Endometrium (tissue), 2 donors: ENCODE measurements at regions not wholly inside any gene's neighbourhood (a gene's known extent, or its start where the extent isn't known, plus 50 kb on each side); places are given as distances from the start of the nearest gene placed in this dataset.

Experiments used
- FAIRE-seq: peaks from 2 replicates; lab custom pipeline; 2012; peaks lifted over from hg19 to GRCh38; lab: Jason Lieb, UNC
- donor health status: control.
- donor health status: control.

DNA sequence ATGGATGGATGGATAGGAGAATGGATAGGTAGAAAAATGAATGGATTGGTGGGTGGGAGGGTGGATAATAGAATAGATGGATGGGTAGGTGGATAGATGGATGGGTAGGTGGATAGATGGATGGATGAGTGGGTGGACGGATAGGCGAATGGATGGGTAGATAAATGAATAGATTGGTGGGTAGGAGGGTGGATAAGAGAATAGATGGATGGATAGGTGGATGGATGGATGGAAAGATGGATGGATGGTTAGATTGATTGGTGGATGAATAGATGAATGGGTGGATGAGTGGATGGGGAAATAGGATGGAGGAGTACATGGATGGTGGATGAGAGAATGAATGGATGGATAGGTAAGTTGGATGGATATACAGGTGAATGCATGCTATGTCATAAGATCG lies 110.5 kb downstream of the CEBPB start:
- FAIRE-seq, result no peak

DNA sequence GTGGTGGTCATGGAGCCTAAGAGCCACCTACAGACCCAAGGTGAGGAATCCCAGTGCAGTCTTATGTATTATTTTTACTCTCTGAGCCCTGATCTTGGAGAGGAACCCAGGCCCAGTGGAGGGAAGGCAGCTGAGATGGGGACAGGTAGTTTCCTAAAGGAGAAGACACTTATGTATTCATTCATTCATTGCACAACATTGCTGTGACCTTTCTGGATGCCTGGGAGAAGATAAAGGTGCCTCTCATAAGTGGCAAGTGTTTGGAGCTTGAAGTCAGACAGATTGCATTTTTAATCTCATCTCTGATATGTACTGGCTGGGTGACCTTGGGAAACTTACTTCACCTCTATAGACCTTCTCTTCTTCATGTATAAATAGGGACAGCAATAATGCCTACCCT lies 111.1 kb downstream of the CEBPB start:
- FAIRE-seq, result no peak

DNA sequence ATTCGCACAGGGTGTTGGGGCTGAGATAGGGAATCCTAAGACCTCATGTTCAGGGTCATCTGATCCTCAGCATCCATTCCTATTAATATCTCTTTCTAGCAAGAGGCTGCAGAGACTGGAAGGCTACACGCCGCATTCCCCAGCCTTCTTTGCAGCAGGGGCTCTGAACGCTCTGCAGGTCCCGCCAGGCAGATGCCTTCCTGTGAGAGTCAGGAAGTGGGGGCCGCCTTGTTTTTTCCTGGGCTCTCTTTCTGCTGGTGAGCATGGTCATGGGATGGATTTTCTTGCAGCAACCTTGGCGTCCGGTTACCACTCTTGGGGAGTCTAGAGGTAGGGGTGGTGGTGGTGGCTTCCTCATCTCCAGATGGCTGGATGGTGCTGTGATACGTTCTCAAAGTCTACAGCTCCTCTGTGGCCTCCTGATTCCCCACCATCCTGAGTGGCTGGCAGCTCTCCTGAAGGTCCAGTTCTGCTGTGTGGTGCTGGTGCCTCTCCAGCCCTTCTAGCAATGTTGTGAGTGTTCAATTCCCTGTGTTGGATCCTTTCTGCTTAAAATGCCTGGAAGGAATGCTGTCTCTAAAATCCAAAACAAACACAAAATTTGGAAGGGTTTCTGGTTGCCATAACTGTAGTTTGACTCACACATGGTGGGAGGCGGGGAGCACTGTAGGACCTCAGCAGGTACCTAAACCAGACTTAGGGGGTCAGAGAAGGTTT lies 111.9 kb downstream of the CEBPB start:
- no peak for FAIRE-seq

DNA sequence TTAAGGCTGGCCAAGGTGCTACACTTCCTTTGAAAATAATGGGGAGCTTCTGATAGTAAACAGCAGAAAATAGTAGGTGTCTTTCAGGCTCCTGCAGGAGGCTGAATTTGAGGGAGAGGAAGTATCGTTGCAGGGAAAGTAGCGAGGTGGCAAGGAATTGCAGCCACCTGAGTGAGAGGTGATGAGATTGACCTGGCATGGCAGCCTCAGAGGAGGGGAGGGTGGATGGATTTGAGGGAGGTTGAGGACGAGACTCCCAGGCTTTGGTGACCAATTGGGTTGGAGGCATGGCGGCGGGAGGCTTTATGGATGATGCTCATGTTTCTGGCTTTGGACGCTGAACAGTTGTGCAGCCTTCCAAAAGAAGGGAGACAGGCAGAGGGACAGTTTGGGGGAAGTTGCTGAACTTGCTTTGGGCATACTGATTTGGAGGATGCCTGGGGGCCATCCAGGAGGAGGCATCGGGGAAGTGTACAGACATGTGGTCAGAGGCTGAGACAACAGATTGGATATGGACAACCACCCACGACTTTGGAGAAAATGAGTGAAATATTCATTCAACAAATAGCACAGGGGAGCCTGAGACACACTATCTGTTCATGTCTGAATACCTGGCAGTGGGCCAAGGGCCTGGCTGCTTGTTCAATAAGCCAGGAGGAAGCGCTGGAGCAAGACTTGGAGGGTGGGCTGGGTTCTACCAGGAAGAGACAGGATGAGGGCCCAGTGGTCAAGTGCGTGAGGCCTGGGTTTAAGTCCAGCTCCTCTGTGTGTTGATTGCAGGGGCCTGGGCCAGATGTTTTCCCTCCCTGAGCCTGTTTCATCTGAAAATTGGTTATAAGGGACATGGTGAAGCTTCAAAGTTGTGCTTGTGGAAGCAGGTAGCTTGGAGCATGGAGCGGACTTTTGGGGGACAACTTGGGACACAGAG lies 113.2 kb downstream of the CEBPB start:
- FAIRE-seq, result no peak

DNA sequence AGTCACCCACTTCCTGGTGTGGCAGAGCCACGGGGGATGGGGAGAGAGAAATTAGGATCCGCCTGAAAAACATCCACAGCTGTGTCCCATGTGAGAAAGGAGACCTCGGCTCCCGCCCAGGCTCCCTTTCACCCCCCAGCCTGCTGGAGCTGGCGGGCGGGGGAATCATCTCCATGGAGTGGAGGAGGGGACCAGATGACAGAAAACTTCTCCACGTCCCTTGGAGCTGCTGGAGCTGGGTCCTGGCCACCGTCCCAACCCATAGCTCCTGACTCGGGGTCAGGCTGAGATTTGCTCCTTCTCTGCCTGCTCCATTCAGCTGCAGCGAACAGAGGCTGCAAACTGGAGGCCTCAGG lies 113.8 kb downstream of the CEBPB start:
- FAIRE-seq, result no peak

DNA sequence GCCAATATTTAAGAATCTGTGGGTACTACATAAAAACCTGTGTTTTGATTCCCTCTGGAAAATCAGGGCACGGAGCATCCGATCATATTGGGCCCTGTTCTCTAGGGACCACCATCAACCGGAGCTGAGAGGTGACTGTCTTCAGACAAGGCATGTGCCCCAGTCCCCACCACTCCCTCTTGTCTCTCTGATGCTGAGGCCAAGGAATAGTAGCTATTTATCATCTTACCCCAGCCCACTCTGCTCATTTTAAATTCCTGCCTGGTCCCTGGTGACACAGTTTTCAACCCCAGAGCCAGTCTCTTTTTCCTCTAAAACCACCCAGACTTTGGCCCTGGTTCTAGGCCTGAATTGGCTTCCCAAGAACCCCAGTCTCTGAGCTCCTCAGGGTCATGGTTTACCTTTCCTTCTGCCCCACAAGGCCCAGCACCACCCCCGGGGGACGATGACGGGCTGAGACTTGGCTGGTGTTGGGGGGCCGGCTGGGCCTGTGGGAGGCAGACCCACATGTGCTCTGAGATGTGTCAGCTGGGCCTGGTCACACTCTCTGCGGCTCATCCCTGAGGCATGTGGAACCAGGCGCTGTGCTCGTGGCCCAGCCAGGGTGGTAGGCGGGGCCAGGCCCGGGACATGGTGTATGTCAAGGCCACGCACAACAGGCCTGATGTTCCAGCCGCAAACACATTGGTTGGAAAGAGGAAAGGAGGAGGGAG lies 114.4 kb downstream of the CEBPB start:
- no peak for FAIRE-seq

DNA sequence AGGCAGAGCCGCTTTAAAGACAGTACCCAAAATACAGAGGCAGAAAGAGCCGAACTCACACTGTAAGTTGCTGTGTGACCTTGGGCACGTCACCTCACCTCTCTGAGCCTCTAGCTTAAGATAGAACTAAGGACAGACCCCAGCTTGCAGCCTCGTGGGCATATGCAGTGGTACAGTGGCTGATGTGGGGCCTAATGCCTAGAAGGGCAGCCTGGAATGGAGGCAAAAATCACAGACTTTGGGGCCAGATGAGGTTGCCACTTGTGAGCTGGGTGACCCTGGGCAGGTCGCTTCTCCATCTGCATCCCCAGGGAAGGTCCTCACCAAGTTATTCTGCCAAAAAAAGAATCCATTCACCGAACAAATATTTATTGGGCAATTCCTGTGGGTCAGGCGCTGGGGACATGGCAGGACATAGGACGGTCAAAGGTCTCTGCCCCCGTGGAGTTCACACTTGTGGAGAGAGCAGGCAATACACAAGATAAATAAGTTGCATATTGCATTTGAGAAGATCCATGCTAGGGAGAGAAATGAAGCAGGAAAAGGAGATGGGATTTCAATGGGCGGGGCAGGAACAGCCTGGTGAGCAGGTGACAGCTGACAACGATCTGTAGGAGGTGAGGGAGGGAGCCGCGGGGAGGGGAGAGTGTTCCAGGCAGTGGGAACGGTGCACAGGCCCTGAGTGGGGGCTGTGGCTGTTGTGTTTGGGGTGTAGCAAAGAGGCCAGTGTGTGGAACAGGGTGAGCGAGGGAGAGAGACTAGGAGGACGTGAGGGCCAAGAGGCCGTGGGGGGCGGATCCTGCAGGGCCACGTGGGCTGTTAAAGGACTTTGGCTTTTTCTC lies 115.2 kb downstream of the CEBPB start:
- FAIRE-seq, result no peak

DNA sequence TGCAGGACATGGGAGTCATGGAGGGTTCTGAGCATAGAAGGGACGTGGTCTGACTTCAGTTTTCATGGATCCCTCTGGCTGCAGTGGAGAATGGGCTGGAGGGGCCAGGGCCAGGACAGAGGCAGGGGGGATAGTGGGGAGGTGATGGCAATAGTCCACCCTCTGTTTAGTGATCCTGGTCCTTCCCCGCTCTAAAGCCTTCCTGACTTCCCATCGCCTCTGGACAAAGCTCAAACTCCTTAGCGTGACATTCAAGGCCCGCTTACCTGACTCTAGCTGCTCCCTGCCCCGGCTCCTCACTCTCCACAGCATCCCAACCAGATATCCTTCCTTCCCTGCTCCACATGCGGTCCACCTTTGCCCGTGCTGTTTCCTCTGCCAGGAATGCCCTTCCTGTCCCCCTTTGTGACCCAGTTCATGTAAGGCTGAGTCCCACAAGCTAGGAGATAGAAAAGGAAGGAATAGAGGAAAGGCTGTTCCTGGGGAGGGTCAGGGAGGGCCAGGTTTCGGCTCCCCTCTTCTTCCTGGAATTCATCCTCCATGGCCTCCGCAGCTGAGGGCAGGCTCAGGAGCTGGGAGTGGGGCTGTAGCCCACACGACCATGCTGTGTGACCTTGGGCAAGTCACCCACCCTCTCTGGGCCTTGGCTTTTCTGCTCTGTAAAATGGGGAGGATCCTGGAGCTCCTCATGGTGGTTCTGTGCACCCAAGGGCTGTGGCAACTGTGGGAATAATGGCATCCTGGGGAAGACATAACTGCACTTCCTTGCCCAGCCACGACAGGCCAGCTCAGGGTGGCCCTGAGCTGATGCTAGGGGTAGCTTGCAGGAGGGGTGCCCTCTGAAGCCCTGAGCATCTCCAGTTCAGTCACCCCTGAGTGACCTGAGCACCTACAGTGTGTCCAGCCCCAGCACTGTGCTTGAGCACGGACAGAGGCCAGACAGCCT lies 116.1 kb downstream of the CEBPB start:
- no peak for FAIRE-seq

DNA sequence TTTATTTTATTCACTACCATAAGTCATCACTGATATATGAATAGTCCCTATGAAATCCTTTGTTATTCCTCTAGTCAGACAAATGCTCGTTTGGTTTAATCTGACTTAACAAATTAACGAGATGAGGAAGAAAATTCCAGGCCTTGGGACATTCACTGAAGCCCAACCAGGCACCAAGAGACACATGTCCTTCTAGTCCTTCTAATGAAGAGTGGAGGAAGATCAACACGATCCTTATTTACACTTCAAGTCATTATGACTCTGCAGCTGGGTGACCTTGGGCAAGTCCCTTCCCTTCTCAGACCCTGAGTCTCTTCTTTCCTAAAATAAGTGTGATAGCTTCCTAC lies 117.5 kb downstream of the CEBPB start:
- FAIRE-seq, result no peak

DNA sequence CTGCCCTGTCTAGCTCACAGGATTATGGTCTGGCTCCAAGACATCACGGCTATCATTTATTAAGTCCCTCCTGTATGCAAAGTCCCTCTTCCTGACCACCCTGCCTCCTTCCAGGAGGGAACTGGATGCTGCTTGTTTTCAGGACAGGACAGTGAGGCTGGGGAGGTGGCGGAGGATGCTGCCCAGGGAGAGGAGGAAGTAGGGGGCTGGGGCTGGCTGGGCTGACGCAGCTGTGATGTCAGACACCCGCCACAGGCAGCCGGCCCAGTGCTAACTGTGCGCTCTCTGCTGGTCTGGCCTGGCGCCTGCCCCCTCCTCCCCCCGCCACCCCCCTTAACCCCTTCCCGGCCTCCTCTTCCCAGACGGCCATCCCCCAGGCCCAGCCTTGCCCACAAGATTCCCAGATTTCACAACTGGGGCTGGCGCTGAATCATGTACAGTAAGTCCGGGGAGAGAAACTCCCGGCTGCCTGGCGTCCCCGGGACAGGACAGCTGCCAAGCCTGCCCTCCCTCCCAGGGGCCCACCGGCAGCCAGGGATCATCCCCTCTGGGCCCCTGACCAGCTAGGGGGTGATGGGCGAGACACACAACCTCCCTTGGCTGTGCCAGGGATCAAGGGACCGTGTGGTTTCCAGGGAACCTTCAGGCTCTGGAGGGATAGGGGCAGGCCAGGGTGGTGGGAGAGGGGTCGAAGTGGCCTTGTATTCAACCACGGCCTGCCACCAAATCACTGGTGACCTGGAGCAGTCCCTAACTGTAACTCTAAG lies 118.1 kb downstream of the CEBPB start:
- FAIRE-seq, result no peak

DNA sequence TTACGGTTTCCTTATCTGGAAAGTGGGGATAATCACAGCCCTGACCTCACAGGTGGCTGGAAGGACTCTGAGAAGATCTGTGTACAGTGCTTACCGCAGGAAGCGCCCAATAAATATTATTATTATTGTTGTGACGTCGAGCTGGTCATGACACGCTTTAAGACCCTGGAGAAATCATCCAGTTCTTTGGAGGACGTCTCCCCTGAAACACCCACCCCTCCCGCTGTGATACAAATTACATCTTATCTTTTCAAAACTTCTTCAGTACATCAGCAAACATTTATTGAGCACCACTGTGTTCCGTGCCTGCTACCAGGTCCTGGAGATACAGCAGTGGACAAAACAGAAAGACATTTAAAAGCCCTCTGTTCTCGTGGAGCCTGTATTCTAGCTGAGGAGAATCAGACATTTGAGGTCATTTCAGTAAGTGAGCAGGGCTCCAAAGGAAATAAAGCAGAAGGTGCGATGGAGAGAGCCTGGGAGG lies 118.7 kb downstream of the CEBPB start:
- FAIRE-seq, result no peak

DNA sequence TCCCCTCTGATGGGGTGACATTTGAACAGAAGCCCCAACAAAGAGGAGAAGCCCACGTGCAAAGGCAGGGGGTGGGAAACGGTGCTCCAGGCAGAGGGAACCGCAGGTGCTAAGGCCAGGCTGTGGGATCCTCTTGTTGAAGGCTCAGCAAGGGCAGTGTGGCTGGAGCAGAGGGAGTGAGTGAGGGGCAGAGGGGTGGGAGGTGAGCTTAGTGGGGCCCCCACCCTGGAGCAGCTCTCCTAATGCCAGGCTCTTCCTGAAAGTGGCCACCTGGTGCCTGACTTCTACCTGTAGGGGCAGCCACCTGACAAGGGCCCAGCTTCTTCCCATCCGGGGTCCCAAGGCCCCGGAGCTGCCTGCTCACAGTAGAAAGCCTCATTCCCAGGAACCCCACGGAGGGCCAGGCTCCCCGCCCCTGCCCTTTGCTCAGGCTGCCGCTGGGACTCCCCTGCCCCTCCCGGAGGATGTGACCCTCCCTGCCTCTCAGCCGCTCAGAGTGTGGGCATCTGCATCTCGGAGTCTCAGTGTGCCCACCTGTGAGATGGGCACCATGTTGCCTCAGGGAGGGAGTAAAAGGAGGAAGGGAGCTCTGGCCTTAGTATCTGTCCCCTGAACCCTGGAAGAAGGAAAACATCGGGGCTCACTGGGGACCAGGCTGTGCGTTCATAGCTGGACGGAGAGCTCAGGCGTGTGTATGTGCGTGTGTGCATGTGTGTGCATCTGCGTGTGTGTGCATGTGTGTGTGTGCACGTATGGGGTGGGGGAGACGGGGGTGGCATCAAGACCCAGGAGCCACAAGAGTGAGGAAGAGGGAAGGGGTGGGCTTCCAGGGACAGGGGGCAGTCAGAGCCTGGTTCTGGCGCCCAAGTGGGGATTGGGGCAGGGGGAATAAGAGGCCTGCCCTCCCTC lies 119.4 kb downstream of the CEBPB start:
- no peak for FAIRE-seq

DNA sequence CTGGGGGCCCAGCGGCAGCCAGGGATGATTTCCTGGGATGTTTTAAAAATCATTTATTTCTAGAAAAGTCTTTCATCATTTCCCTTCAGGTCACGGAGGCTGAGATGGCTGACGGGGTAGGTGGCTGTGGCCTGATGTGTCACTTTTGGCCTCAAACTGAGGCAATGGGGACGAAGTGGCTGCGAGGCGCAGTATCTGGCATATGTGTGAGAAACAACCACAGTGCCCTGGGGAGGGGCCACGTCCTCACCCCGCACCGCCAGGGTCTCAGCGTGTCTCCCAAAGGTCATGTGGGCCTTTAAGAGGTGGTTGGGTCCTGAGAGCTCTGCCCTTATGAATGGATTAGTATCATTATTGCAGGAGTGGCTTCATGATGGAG lies 120.0 kb downstream of the CEBPB start:
- no peak for FAIRE-seq

DNA sequence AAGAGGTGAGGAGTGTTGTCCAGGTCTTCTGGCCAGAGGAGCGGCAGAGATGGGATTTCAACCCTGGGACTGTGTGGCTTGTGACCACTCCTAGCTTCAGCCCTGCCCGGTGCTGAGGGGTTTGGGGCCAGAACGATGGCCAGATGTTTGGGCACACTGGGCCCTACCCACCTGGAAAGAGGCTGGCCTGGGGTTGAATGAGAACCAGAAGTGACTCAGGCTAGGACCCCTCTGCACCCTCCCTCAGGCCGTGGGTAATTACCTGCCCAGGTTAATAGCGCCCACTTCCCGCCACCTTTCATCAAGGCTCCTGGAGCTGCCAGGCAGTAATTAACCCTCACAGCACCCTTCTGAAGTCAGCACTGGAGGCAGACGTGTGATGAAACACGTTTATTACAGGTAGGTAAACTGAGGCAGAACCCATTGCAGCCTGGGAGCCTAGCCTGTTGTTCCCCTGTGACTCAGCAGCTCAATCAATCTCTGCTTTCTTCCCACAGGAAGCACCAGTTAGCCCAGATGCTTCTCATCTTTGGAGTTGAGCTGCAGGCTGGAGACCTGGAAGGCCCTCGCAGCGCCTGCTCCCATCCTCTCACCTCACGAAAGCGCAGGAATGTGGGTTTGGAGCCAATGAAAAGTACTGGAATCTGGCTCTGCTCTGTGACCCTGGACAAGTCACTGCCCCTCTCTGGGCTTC lies 120.8 kb downstream of the CEBPB start:
- FAIRE-seq, result no peak

DNA sequence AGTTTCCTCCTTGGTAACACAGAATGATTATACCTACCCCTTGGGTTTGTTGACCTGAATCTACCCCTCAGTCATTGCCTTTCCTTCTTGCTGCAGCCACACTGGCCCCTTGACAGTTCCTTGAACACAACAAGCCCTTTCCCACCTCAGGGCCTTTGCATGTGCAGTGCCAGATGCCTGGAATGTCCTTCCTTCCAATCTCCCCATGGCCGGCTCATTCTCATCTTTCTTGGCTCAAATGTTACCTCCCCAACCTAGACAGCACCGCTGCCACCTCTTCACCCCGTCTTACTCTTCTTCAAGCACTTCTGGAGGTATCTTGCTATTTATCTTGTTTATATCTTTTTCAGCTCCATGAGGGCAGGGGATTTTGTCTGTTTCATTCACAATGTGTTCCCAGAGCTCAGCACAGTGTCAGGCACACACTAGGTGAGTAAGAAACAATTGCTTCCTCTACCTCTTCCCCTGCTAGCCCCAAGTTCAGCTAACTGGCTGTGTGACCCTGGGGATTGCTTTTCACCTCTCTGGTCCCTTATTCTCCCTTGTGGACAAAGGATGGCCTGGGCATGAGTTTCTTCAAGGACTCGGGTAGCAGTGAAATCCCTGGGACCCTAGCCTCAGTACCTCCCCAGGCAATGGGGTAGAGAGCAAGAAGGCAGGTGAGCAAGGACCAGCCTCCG lies 121.5 kb downstream of the CEBPB start:
- no peak for FAIRE-seq

DNA sequence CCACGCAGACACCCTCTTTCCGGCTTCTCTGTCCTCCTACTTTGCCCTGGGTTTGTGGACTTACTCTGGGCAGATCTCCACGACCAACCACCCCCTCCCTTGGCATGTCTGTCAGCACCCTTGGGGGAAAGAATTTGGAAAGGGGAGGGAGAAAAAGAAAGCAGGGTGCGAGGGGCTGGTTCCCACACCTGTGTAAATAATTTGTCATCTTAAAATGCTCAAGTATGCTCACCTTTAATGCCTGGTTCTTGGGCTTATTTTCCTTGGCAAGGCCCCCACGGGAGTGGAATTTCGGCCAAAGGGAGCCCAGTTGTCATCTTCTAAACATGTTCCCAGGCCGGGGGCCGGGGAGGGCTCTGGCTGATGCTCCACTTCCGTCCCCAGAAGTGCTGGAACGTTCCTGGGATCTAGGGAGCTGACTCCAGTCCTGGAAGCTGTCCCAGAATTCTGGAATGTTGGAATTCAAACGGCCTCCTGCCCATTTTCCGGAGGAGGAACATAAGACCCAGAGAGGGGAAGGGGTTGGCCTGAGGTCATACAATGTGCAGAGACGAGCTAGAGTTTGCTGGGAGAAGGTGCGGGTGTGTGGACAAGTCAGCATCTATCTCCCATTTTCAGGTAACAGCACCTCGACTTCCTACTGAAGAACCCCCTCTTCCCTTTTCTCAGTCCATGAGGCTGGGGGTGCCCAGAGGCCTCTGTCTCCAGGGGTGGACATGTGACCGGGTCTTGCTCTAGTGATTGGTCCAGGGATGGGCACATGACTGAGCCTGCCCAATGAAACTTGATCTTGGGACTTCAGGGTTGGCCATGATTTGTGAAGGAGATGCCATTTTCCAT lies 122.3 kb downstream of the CEBPB start:
- no peak for FAIRE-seq

DNA sequence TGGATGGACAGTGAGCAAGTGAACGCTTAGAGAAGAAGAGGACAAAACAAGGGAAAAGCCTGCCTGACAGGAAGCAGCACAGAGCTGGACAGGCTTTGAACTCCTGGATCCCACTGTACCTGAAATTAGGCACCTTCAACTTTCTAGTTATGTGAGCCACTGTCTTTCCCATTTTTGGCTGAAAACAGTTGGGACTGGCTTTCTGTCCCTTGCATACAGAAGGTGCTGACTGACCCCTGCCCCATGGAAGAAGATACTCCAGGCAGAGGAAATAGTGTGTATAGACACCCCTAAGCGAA lies 122.8 kb downstream of the CEBPB start:
- FAIRE-seq, result no peak
